GM19043 (cell line): ENCODE measurements at regions not wholly inside any gene's neighbourhood (a gene's known extent, or its start where the extent isn't known, plus 50 kb on each side); places are given as distances from the start of the nearest gene placed in this dataset.
"Not testable (repeated sequence)": the region's sequence is repeated elsewhere in the genome, so short reads cannot be mapped to it uniquely, and the experiment has no call there.

Experiments
- ATAC-seq: cut with Tn5 transposase; IDR thresholded peaks from one replicate; pipeline ENCODE4 v1.9.1; 2021; ENCODE audit warnings: low read depth; ENCODE audit not compliant: unreplicated experiment

- ATAC-seq: not testable (repeated sequence)
Measured at GRCh38 chr9:67424881-67425280, 432.5 kb upstream of the SPATA31A3 start.

GRCh38 chr9:67423049-67423728 lies 430.8 kb upstream of the SPATA31A3 start:
- ATAC-seq: not testable (repeated sequence)

GRCh38 chr9:67418496-67419079 lies 426.2 kb upstream of the SPATA31A3 start:
- ATAC-seq: not testable (repeated sequence)

GRCh38 chr9:67417341-67417983 lies 425.1 kb upstream of the SPATA31A3 start:
- ATAC-seq: not testable (repeated sequence)

- ATAC-seq: not testable (repeated sequence)
Measured at GRCh38 chr9:67416639-67417038, 424.3 kb upstream of the SPATA31A3 start.

GRCh38 chr9:67410606-67411220 lies 418.4 kb upstream of the SPATA31A3 start:
- not testable (repeated sequence) for ATAC-seq

GRCh38 chr9:67403739-67404138 lies 411.4 kb upstream of the SPATA31A3 start:
- ATAC-seq: not testable (repeated sequence)

- ATAC-seq: not testable (repeated sequence)
Measured at GRCh38 chr9:67397731-67398130, 405.4 kb upstream of the SPATA31A3 start.

- not testable (repeated sequence) for ATAC-seq
Measured at GRCh38 chr9:67394782-67395181, 402.4 kb upstream of the SPATA31A3 start.

- ATAC-seq: not testable (repeated sequence)
Measured at GRCh38 chr9:67394038-67394437, 401.7 kb upstream of the SPATA31A3 start.

- not testable (repeated sequence) for ATAC-seq
Measured at GRCh38 chr9:67369664-67370063, 377.3 kb upstream of the SPATA31A3 start.

GRCh38 chr9:67362325-67362724 lies 370.0 kb upstream of the SPATA31A3 start:
- ATAC-seq: not testable (repeated sequence)

- not testable (repeated sequence) for ATAC-seq
Measured at GRCh38 chr9:67353961-67354360, 361.6 kb upstream of the SPATA31A3 start.

- ATAC-seq: not testable (repeated sequence)
Measured at GRCh38 chr9:67349424-67349759, 357.0 kb upstream of the SPATA31A3 start.

GRCh38 chr9:67348562-67349423 lies 356.4 kb upstream of the SPATA31A3 start:
- not testable (repeated sequence) for ATAC-seq

GRCh38 chr9:67348094-67348493 lies 355.7 kb upstream of the SPATA31A3 start:
- not testable (repeated sequence) for ATAC-seq

GRCh38 chr9:67339216-67339615 lies 346.9 kb upstream of the SPATA31A3 start:
- ATAC-seq: not testable (repeated sequence)

- ATAC-seq: not testable (repeated sequence)
Measured at GRCh38 chr9:67338201-67338600, 345.9 kb upstream of the SPATA31A3 start.

- ATAC-seq: not testable (repeated sequence)
Measured at GRCh38 chr9:67334727-67335572, 342.6 kb upstream of the SPATA31A3 start.
